ENCODE measurements at regions not wholly inside any gene's neighbourhood (a gene's known extent, or its start where the extent isn't known, plus 50 kb on each side); places are given as distances from the start of the nearest gene placed in this dataset.

DNA sequence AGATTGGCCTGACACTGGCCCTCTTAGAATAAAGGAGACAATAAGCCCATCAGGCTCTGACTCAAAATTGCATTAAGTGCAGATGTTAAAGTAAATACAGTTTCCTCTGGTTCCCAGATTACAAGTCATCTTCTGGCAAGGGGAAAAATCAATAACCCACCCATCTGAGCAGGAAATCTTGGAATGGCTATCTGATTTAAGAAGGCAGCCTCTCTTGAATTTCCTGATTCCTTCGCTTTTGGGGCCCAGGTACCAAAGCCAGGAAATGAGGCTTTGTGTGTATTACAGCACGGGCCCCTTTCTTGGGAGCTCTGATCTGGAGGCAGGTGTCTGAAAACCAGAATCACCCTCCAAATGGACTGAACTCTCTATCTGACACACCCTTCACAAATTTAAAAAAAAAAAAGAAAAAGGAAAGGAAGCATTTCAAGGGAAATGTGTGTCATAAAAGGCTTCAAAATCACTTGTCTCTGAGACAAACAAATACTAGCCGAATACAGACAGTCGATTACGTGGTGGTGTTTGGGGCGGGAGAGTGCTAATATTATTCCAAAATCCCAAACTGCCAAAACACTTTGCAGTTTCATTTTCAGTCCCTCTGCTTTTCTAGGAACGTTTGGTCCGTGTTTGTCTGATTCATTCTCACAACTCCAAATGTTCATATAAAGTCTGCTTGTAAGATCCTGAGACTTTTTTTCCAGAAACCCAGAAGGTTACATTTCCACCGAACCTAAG, 240.9 kb upstream of the CAMK1G start:
- TF ChIP-seq, protein P1, sequence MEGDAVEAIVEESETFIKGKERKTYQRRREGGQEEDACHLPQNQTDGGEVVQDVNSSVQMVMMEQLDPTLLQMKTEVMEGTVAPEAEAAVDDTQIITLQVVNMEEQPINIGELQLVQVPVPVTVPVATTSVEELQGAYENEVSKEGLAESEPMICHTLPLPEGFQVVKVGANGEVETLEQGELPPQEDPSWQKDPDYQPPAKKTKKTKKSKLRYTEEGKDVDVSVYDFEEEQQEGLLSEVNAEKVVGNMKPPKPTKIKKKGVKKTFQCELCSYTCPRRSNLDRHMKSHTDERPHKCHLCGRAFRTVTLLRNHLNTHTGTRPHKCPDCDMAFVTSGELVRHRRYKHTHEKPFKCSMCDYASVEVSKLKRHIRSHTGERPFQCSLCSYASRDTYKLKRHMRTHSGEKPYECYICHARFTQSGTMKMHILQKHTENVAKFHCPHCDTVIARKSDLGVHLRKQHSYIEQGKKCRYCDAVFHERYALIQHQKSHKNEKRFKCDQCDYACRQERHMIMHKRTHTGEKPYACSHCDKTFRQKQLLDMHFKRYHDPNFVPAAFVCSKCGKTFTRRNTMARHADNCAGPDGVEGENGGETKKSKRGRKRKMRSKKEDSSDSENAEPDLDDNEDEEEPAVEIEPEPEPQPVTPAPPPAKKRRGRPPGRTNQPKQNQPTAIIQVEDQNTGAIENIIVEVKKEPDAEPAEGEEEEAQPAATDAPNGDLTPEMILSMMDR (IDR thresholded peaks at IDR 0.05), result no peak
- TF ChIP-seq POLR2AphosphoS5 (IDR thresholded peaks at IDR 0.05; ENCODE audit: low read depth, low read length), result no peak
